HepG2 (cell line): ENCODE measurements at regions not wholly inside any gene's neighbourhood (a gene's known extent, or its start where the extent isn't known, plus 50 kb on each side); places are given as distances from the start of the nearest gene placed in this dataset.

ENCODE experiments used
- ATAC-seq: fragments of 200-7000 bp; cut with Tn5 transposase; 3 replicates; pipeline ENCODE4 v1.9.1; 2020; ENCODE audit warnings: mild to moderate bottlenecking, moderate library complexity
- BruUV-seq: library from RNA; stranded (reverse); fragments of 400-500 nt; replicated peaks from 2 replicates; lab custom pipeline; 2021; lab: Mats Ljungman, UMichigan
- CTCF ChIA-PET: fragments of 300-600 bp; formaldehyde crosslinking; extraction: SDS; loops from one replicate; lab custom pipeline; 2021; ENCODE audit warnings: low total read pairs, inconsistent platforms, low intra/inter-chr PET ratio; lab: Yijun Ruan, JAX
- POLR2A ChIA-PET: fragments of 350-600 bp; sonication (Branson Sonifier 250); formaldehyde crosslinking; loops from one replicate; lab custom pipeline; 2020; ENCODE audit warnings: antibody characterized with exemption, inconsistent platforms; lab: Yijun Ruan, JAX
- DNase-seq: peaks from one replicate; pipeline ENCODE4 v3.0.0-alpha.2; 2015; ENCODE audit warnings: low spot score
- FAIRE-seq: peaks from 3 replicates; lab custom pipeline; 2011; peaks lifted over from hg19 to GRCh38; lab: Jason Lieb, UNC
- H2AFZ ChIP-seq: one replicate; pipeline ENCODE4 v1.6.1; 2011; ENCODE audit warnings: low read length, inconsistent platforms
- H3K27ac ChIP-seq: fragments of 300-600 bp; 3 replicates; pipeline ENCODE4 v1.8.0; 2011; ENCODE audit warnings: mixed run types, mild to moderate bottlenecking, mixed read lengths, low read length, inconsistent platforms; ENCODE audit not compliant: insufficient read depth; ENCODE audit errors: extremely low read length
- H3K27me3 ChIP-seq, 2 experiments: fragments of 200-600 bp in 1 of 2; 2 replicates in 1 of 2; 3 replicates in 1 of 2; pipeline versions ENCODE4 v1.6.0 to v1.8.0; 2011; ENCODE audit warnings: low read length in 2 of 2, mild to moderate bottlenecking in 2 of 2, moderate library complexity in 2 of 2, inconsistent platforms in 1 of 2; ENCODE audit not compliant: insufficient read depth in 2 of 2, control insufficient read depth in 1 of 2
- H3K36me3 ChIP-seq, 2 experiments: fragments of 200-600 bp in 1 of 2; replicated peaks in 1 of 2; 2 replicates in 1 of 2; 3 replicates in 1 of 2; pipeline versions ENCODE4 v1.5.1 to v1.8.0; 2011; ENCODE audit warnings: low read length in 2 of 2, inconsistent platforms in 1 of 2; ENCODE audit not compliant: insufficient read depth in 2 of 2, control insufficient read depth in 1 of 2
- H3K4me1 ChIP-seq: 2 replicates; pipeline ENCODE4 v1.5.1; 2012; ENCODE audit warnings: low read length, inconsistent platforms; ENCODE audit not compliant: insufficient read depth
- H3K4me2 ChIP-seq: 2 replicates; pipeline ENCODE4 v1.6.0; 2011; ENCODE audit warnings: low read depth, low read length, inconsistent platforms
- H3K4me3 ChIP-seq, 3 experiments: fragments of 200-600 bp in 1 of 3; sonication (generic), shearing (Covaris generic) in 1 of 3; replicated peaks in 1 of 3; 2 replicates each; pipeline ENCODE4 v1.5.1; 2011 to 2016; ENCODE audit warnings: low read length in 3 of 3, inconsistent platforms in 2 of 3, low read depth in 2 of 3, mild to moderate bottlenecking in 2 of 3, control low read depth in 1 of 3, mixed read lengths in 1 of 3; ENCODE audit not compliant: insufficient read depth in 1 of 3
- H3K79me2 ChIP-seq: one replicate; pipeline ENCODE4 v1.6.1; 2011; ENCODE audit warnings: low read length, inconsistent platforms; ENCODE audit not compliant: insufficient read depth
- H3K9ac ChIP-seq: 2 replicates; pipeline ENCODE4 v1.6.0; 2011; ENCODE audit warnings: mild to moderate bottlenecking, low read depth, low read length, inconsistent platforms; ENCODE audit not compliant: insufficient read depth
- H3K9me3 ChIP-seq: 2 replicates; pipeline ENCODE4 v1.5.1; 2012; ENCODE audit warnings: mild to moderate bottlenecking, low read length
- H4K20me1 ChIP-seq: 2 replicates; pipeline ENCODE4 v1.6.0; 2011; ENCODE audit warnings: inconsistent platforms, mild to moderate bottlenecking, low read length, moderate library complexity; ENCODE audit not compliant: insufficient read depth
- AHR ChIP-seq: IDR thresholded peaks from 2 replicates; pipeline ENCODE4 v1.6.1; 2018; ENCODE audit warnings: missing genetic modification reagents, missing compliant biosample characterization
- HMG20B ChIP-seq: conservative IDR thresholded peaks from 2 replicates; pipeline ENCODE4 v1.6.1; 2016; ENCODE audit warnings: missing genetic modification reagents, missing compliant biosample characterization
- HNRNPUL1 ChIP-seq: fragments of 200-400 bp; formaldehyde crosslinking; IDR thresholded peaks from 2 replicates; pipeline ENCODE4 v1.6.1; 2017; ENCODE audit warnings: low read depth, mild to moderate bottlenecking, low read length, moderate library complexity
- MBD4 ChIP-seq: IDR thresholded peaks from 2 replicates; pipeline ENCODE4 v1.6.1; 2012; ENCODE audit warnings: low read length, inconsistent platforms, borderline replicate concordance
- NFE2L2 ChIP-seq: fragments of 150-350 bp; IDR thresholded peaks from 2 replicates; pipeline ENCODE4 v1.6.1; 2014; ENCODE audit warnings: low read length
- PRDM10 ChIP-seq: sonication (generic); formaldehyde crosslinking; IDR thresholded peaks from 2 replicates; pipeline ENCODE4 v1.4.0; 2020; ENCODE audit warnings: low read depth, missing genetic modification reagents
- SMAD1 ChIP-seq: sonication (generic); formaldehyde crosslinking; IDR thresholded peaks from 2 replicates; pipeline ENCODE4 v1.4.0; 2020; ENCODE audit warnings: missing genetic modification reagents, low read depth, mild to moderate bottlenecking, borderline replicate concordance
- TRIM22 ChIP-seq: fragments of 450-650 bp; IDR thresholded peaks from 2 replicates; pipeline ENCODE4 v1.6.1; 2017
- U2AF2 ChIP-seq: fragments of 200-400 bp; formaldehyde crosslinking; IDR thresholded peaks from 2 replicates; pipeline ENCODE4 v1.6.1; 2017; ENCODE audit warnings: low read depth, mild to moderate bottlenecking, low read length
- ZNF496 ChIP-seq: sonication (generic); formaldehyde crosslinking; IDR thresholded peaks from 2 replicates; pipeline ENCODE4 v1.8.1; 2023; ENCODE audit warnings: mild to moderate bottlenecking, moderate library complexity, missing genetic modification reagents; ENCODE audit not compliant: insufficient replicate concordance
- ZNF512B ChIP-seq: sonication (generic); formaldehyde crosslinking; IDR thresholded peaks from 2 replicates; pipeline ENCODE4 v1.5.1; 2020; ENCODE audit warnings: missing genetic modification reagents, mild to moderate bottlenecking, borderline replicate concordance
- ZSCAN12 ChIP-seq: sonication (generic); formaldehyde crosslinking; IDR thresholded peaks from 2 replicates; pipeline ENCODE4 v1.9.0; 2021; ENCODE audit warnings: mild to moderate bottlenecking, missing genetic modification reagents
- WGBS: methylation state at CpG from one replicate; pipeline ENCODE4 v1.1.6; 2017; ENCODE audit warnings: low lambda C conversion rate; 5-methylcytosine and 5-hydroxymethylcytosine counted together
- in situ Hi-C: cut with HindIII; loops from 2 replicates; pipeline ENCODE4 v1.10.0; 2017; ENCODE audit warnings: low pct_unique_long_range_greater_than_20kb; ENCODE audit not compliant: extremely low pct_ligation_motif_present
- intact Hi-C: fragments of 100-400 bp; cut with micrococcal nuclease; formaldehyde crosslinking; loops from one replicate; pipeline ENCODE4 v1.10.0; 2022; ENCODE audit not compliant: unreplicated experiment

- CTCF ChIA-PET, result no interaction called here
- DNase-seq, result no peak
- no peaks in the 10 kb centered on the region for H3K79me2 ChIP-seq
- no peak overlapping the region for H3K27ac ChIP-seq
- H3K9me3 ChIP-seq, result 0 out of 2 replicates have a peak, but pooled peaks cover 5% of the 10 kb centered on the region
- no peak for ATAC-seq
- H3K9ac ChIP-seq, result no peak overlapping the region
- H3K4me2 ChIP-seq, result no peak overlapping the region
- BruUV-seq, result no TSS peak
- no peak overlapping the region for H2AFZ ChIP-seq
- H3K4me1 ChIP-seq, result peaks cover 23% of the 10 kb centered on the region
- intact Hi-C loops, result no loop called here
- WGBS, result 56% methylated on average over 7 of the region's 7 CpGs
- in situ Hi-C loops, result no loop called here
- peaks cover 5 to 21% of the 10 kb centered on the region in 2 experiments; a peak in 2 of 5 replicates for H3K27me3 ChIP-seq
- no peaks in the 10 kb centered on the region for H3K36me3 ChIP-seq
- H4K20me1 ChIP-seq, result no peaks in the 10 kb centered on the region
- H3K4me3 ChIP-seq, result no peak overlapping the region
- POLR2A ChIA-PET, result no interaction called here
- no peak for FAIRE-seq
- TF ChIP-seq PRDM10 (CRISPR knock-in tag) (no peak), U2AF2 (no peak), NFE2L2 (no peak), SMAD1 (CRISPR knock-in tag) (no peak), HMG20B (CRISPR knock-in tag) (no peak), HNRNPUL1 (no peak), ZSCAN12 (CRISPR knock-in tag) (no peak), ZNF496 (CRISPR knock-in tag) (no peak), MBD4 (no peak), ZNF512B (no peak), AHR (no peak), TRIM22 (no peak)
These were observed 290.8 kb downstream of the FOXO1 start for GRCh38 chr13:40375489-40376171.
